Fibroblast of lung (primary cell): ENCODE measurements at regions not wholly inside any gene's neighbourhood (a gene's known extent, or its start where the extent isn't known, plus 50 kb on each side); places are given as distances from the start of the nearest gene placed in this dataset.

Experiments
- DNase-seq, 2 donors: peaks; one replicate each; pipeline versions ENCODE4 v3.0.0 to v3.0.0-alpha.2; 2010; ENCODE audit warnings: low read depth in 2 of 2
- H2AFZ ChIP-seq: 2 replicates; pipeline ENCODE4 v1.5.1; 2012; ENCODE audit warnings: low read length, control low read depth, inconsistent platforms
- H3K27ac ChIP-seq: 2 replicates; pipeline ENCODE4 v1.5.1; 2011; ENCODE audit warnings: low read length, control low read depth; ENCODE audit not compliant: insufficient read depth
- H3K27me3 ChIP-seq: 2 replicates; pipeline ENCODE4 v1.5.1; 2011; ENCODE audit warnings: mild to moderate bottlenecking, low read length; ENCODE audit not compliant: control insufficient read depth, insufficient read depth
- H3K36me3 ChIP-seq: 2 replicates; pipeline ENCODE4 v1.5.1; 2011; ENCODE audit warnings: low read length; ENCODE audit not compliant: control insufficient read depth, insufficient read depth
- H3K4me1 ChIP-seq: 2 replicates; pipeline ENCODE4 v1.5.1; 2011; ENCODE audit warnings: low read length; ENCODE audit not compliant: control insufficient read depth, insufficient read depth; ENCODE audit errors: extremely low read depth
- H3K4me2 ChIP-seq: 2 replicates; pipeline ENCODE4 v1.5.1; 2011; ENCODE audit warnings: low read length, control low read depth; ENCODE audit not compliant: insufficient read depth; ENCODE audit errors: extremely low read depth
- H3K4me3 ChIP-seq, 4 experiments: fragments of 200-600 bp in 1 of 4; sonication (generic) in 1 of 4; replicated peaks in 1 of 4; 2 replicates each; pipeline ENCODE4 v1.5.1; 2011 to 2016; ENCODE audit warnings: low read length in 4 of 4, low read depth in 3 of 4, mild to moderate bottlenecking in 3 of 4, control low read depth in 2 of 4, inconsistent platforms in 1 of 4, mixed read lengths in 1 of 4; ENCODE audit not compliant: insufficient read depth in 1 of 4; ENCODE audit errors: control extremely low read depth in 1 of 4
- H3K79me2 ChIP-seq: 2 replicates; pipeline ENCODE4 v1.5.1; 2012; ENCODE audit warnings: mild to moderate bottlenecking, low read length, inconsistent platforms; ENCODE audit not compliant: control insufficient read depth, insufficient read depth
- H3K9ac ChIP-seq: 2 replicates; pipeline ENCODE4 v1.5.1; 2011; ENCODE audit warnings: mild to moderate bottlenecking, low read length, control low read depth; ENCODE audit not compliant: insufficient read depth
- H3K9me3 ChIP-seq: 2 replicates; pipeline ENCODE4 v1.5.1; 2012; ENCODE audit warnings: low read depth, low read length; ENCODE audit not compliant: control insufficient read depth, insufficient read depth
- H4K20me1 ChIP-seq: 2 replicates; pipeline ENCODE4 v1.5.1; 2011; ENCODE audit warnings: low read length; ENCODE audit not compliant: control insufficient read depth, insufficient read depth; ENCODE audit errors: extremely low read depth
- EZH2 ChIP-seq: IDR thresholded peaks from 2 replicates; pipeline ENCODE4 v1.5.1; 2012; ENCODE audit warnings: low read length, control low read depth, mild to moderate bottlenecking; ENCODE audit errors: missing control alignments
- TF ChIP-seq, protein P1 (sequence below), 2 donors: IDR thresholded peaks in 1 of 2; conservative IDR thresholded peaks in 1 of 2; 1 replicate in 1 of 2; 2 replicates in 1 of 2; pipeline ENCODE4 v1.5.1; 2011 to 2012; ENCODE audit warnings: low read length in 2 of 2, control low read depth in 1 of 2, inconsistent platforms in 1 of 2, low read depth in 1 of 2, mild to moderate bottlenecking in 1 of 2

DNA sequence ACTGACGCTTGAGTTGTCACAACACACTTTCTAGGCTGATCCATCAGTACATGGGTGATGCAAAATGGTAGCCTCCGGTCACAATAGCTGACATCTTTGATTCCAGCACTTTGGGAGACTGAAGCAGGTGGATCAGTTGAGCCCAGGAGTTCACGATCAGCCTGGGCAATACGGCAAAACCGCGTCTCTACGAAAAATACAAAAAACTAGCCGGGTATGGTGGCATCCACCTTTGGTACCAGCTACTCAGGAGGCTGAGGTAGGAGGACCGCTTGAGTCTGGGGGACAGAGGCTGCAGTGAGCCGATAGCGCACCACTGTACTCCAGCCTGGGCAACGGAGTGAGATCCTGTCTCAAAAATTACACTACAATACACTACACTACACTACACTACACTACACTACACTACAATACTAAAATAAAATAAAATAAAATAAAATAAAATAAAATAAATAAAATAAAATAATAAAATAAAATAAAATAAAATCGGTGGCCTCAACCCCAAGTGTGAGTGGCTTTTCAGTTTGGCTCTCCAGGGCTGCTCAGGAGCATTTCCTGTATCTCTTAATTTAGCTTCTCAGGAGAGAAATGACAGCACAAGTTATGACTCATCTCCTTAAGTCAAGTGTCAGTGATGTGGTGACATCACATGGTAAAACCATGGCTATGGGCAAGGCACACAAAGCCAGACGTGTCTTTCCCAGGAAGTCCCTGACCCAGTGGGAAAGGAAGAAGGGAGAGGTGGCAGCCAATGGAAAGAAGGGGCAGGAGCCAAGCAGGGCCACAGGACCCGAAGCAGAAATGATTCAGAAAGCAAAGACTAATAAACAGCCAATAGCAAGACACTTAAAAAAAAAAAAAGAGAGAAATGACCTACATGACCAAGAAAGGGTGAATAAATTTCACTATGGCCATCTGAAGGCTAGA, 75.3 kb upstream of the TBC1D3K start:
- Histone ChIP-seq H2AFZ (no peak overlapping the region), H3K27ac (no peak overlapping the region), H3K9me3 (no peaks in the 10 kb centered on the region), H3K4me3 (no peak overlapping the region), H3K79me2 (no peaks in the 10 kb centered on the region), H3K27me3 (no peaks in the 10 kb centered on the region), H3K4me2 (no peak overlapping the region), H3K4me1 (no peaks in the 10 kb centered on the region), H3K9ac (no peak overlapping the region), H3K36me3 (no peaks in the 10 kb centered on the region), H4K20me1 (no peaks in the 10 kb centered on the region)
- DNase-seq = peak; percentile 74 to 91
- TF ChIP-seq EZH2 = no peak
- TF ChIP-seq, protein P1, sequence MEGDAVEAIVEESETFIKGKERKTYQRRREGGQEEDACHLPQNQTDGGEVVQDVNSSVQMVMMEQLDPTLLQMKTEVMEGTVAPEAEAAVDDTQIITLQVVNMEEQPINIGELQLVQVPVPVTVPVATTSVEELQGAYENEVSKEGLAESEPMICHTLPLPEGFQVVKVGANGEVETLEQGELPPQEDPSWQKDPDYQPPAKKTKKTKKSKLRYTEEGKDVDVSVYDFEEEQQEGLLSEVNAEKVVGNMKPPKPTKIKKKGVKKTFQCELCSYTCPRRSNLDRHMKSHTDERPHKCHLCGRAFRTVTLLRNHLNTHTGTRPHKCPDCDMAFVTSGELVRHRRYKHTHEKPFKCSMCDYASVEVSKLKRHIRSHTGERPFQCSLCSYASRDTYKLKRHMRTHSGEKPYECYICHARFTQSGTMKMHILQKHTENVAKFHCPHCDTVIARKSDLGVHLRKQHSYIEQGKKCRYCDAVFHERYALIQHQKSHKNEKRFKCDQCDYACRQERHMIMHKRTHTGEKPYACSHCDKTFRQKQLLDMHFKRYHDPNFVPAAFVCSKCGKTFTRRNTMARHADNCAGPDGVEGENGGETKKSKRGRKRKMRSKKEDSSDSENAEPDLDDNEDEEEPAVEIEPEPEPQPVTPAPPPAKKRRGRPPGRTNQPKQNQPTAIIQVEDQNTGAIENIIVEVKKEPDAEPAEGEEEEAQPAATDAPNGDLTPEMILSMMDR (conservative IDR thresholded peaks at IDR 0.05 in 1 of 2, IDR thresholded peaks at IDR 0.05 in 1 of 2; ENCODE audit: low read depth in 1 of 2, low read length in 2 of 2) = no peak

DNA sequence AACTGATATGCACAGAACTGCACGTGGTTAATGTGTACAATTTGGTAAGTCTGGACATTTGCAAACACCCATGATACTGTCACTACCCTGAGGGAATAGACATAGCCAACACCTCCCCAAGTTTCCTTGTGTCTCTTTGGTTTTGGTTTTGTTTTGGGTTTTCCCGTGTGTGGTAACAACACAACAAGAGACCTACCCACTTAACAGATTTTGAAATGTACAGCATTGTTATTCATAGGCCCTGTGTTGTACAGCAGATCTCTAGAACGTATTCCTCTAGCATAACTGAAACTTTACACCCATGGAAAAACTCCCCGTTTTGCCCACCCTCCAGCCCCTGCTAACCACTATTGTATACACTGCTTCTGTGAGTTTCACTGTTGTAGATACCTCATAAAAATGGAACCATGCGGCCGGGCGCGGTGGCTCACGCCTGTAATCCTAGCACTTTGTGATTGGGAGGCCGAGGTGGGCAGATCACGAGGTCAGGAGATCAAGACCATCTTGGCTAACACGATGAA, 76.3 kb upstream of the TBC1D3K start:
- Histone ChIP-seq H3K79me2 (no peaks in the 10 kb centered on the region), H3K4me1 (no peaks in the 10 kb centered on the region), H3K36me3 (no peaks in the 10 kb centered on the region), H3K27ac (no peak overlapping the region), H3K9ac (no peak overlapping the region), H3K27me3 (no peaks in the 10 kb centered on the region), H3K4me3 (no peak overlapping the region), H3K9me3 (no peaks in the 10 kb centered on the region), H4K20me1 (no peaks in the 10 kb centered on the region), H2AFZ (no peak overlapping the region), H3K4me2 (no peak overlapping the region)
- DNase-seq = no peak
- no peak for TF ChIP-seq EZH2
- TF ChIP-seq, protein P1 (conservative IDR thresholded peaks at IDR 0.05 in 1 of 2, IDR thresholded peaks at IDR 0.05 in 1 of 2; ENCODE audit: low read depth in 1 of 2, low read length in 2 of 2) = no peak

DNA sequence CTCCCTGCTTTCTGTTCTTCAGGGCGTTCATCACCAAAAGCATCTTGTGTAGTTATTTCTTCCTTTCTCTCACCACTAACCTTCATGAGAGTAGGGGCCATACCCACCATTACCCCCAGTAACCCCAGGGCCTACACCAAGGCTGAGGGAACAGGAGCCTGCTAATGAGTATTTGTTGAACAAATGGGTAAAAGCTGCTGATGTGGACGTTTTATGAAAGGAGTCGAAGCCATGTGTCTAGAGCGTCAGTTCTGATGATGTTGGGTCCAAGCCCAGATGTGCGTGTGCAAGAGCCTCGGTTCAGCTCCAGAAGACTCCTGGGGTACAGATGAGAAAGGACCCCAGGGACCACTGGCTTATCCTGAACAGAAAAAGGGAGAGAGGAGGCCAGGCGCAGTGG, 77.1 kb upstream of the TBC1D3K start:
- Histone ChIP-seq H3K4me1 (no peaks in the 10 kb centered on the region), H2AFZ (no peak overlapping the region), H3K27me3 (no peaks in the 10 kb centered on the region), H3K9ac (no peak overlapping the region), H3K4me2 (no peak overlapping the region), H3K4me3 (no peak overlapping the region), H3K27ac (no peak overlapping the region), H3K9me3 (no peaks in the 10 kb centered on the region), H3K79me2 (no peaks in the 10 kb centered on the region), H3K36me3 (no peaks in the 10 kb centered on the region), H4K20me1 (no peaks in the 10 kb centered on the region)
- DNase-seq = no peak
- TF ChIP-seq, protein P1 (conservative IDR thresholded peaks at IDR 0.05 in 1 of 2, IDR thresholded peaks at IDR 0.05 in 1 of 2; ENCODE audit: low read depth in 1 of 2, low read length in 2 of 2) = no peak
- TF ChIP-seq EZH2 = no peak
